Suprapubic skin (tissue), 4 donors: ENCODE measurements at regions not wholly inside any gene's neighbourhood (a gene's known extent, or its start where the extent isn't known, plus 50 kb on each side); places are given as distances from the start of the nearest gene placed in this dataset.

ENCODE experiments used
- DNase-seq, 2 donors: peaks; one replicate each; pipeline ENCODE4 v3.0.0-alpha.2; 2019; ENCODE audit warnings: low spot score in 2 of 2
- H3K27ac ChIP-seq: fragments of 200-600 bp; sonication (generic); one replicate; pipeline ENCODE4 v1.5.1; 2019
- H3K27me3 ChIP-seq: fragments of 200-600 bp; sonication (generic); one replicate; pipeline ENCODE4 v1.5.1; 2019
- H3K36me3 ChIP-seq: fragments of 200-600 bp; sonication (generic); one replicate; pipeline ENCODE4 v1.5.1; 2019
- H3K4me1 ChIP-seq: fragments of 200-600 bp; sonication (generic); one replicate; pipeline ENCODE4 v1.5.1; 2019
- H3K4me3 ChIP-seq: fragments of 200-600 bp; sonication (generic); one replicate; pipeline ENCODE4 v1.5.1; 2019; ENCODE audit warnings: mild to moderate bottlenecking
- H3K9me3 ChIP-seq: fragments of 200-600 bp; sonication (generic); one replicate; pipeline ENCODE4 v1.5.1; 2019
- CTCF ChIP-seq, 2 donors: fragments of 200-600 bp in 1 of 2; fragments of 450-650 bp in 1 of 2; sonication (generic) in 1 of 2; IDR thresholded peaks; one replicate each; pipeline ENCODE4 v1.5.1; 2016 to 2019; ENCODE audit warnings: antibody characterized with exemption in 2 of 2, mild to moderate bottlenecking in 1 of 2, moderate library complexity in 1 of 2
- EP300 ChIP-seq: sonication (generic); formaldehyde crosslinking; IDR thresholded peaks from one replicate; pipeline ENCODE4 v1.6.1; 2017; ENCODE audit warnings: antibody characterized with exemption
- POLR2A ChIP-seq, 2 donors: fragments of 450-650 bp; IDR thresholded peaks; one replicate each; pipeline ENCODE4 v1.6.1; 2017; ENCODE audit warnings: antibody characterized with exemption in 2 of 2, mild to moderate bottlenecking in 2 of 2, moderate library complexity in 2 of 2
- POLR2AphosphoS5 ChIP-seq, 3 donors: sonication (generic); formaldehyde crosslinking; IDR thresholded peaks; one replicate each; pipeline ENCODE4 v1.6.1; 2017; ENCODE audit warnings: antibody characterized with exemption in 3 of 3
- WGBS: methylation state at CpG from one replicate; pipeline ENCODE4 v1.1.5; 2018; 5-methylcytosine and 5-hydroxymethylcytosine counted together

DNA sequence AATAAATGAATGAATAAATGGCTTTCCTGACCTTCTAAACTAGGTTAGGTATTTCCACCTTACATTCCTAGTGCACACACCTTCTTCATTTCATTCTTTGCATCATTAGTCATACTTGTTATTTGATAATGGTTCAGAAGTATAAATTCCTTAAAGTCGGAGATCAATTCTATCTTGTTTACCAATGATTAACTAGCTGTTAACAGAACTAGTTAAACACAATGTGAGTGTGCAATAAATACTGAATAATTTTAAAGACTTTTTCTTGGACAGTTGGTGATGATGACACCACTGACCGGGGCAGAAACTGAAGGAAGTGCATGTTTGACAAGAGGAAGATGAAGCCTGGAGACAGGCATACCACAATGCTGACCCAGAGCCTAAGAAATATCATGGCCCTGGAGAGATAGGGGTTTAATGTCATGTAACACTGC is 207.1 kb upstream of the DEPDC1 start:
- H3K4me1 ChIP-seq: no peaks in the 10 kb centered on the region
- no peak overlapping the region for H3K27ac ChIP-seq
- WGBS: 77% methylated on average over 2 of the region's 2 CpGs
- no peaks in the 10 kb centered on the region for H3K9me3 ChIP-seq
- no peaks in the 10 kb centered on the region for H3K36me3 ChIP-seq
- TF ChIP-seq POLR2A (IDR thresholded peaks at IDR 0.05) (no peak), POLR2AphosphoS5 (IDR thresholded peaks at IDR 0.05) (no peak), CTCF (IDR thresholded peaks at IDR 0.05) (no peak), EP300 (no peak)
- H3K27me3 ChIP-seq: no peaks in the 10 kb centered on the region
- H3K4me3 ChIP-seq: no peak overlapping the region
- no peak for DNase-seq

DNA sequence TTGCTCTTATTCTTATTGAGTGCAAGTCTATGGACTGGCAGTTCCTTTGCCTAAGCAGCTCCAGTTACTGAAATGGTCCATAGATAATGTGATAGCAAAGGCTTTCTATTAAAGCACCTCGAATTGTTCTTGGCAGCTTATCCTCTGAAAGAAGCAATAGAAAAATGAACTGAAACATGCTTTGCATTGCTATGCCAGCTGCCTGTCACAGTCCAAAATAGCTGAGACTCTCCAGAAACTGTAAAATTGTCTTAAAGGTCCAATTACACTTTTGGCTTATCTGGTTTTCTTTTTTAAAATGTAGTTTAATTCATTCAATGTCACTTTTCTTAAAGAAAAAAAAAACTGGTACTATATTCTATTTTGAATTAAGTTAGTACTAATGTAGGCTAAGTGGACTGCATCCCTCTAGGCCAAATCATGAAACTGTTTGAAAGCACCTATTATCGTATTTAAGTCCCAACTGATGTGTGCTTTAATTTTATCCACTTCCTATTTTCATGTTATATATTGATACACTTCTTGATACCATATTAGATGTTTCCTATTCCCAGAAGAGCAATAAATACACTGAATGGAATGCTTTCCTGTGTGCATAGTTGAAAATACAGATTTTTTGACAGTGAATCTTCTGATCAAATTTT is 208.0 kb upstream of the DEPDC1 start:
- no peak overlapping the region for H3K4me3 ChIP-seq
- no peaks in the 10 kb centered on the region for H3K36me3 ChIP-seq
- WGBS: 44% methylated on average over 2 of the region's 2 CpGs
- no peaks in the 10 kb centered on the region for H3K4me1 ChIP-seq
- no peak for DNase-seq
- TF ChIP-seq EP300: no peak
- TF ChIP-seq POLR2A (IDR thresholded peaks at IDR 0.05): no peak
- no peak for TF ChIP-seq POLR2AphosphoS5 (IDR thresholded peaks at IDR 0.05)
- no peak for TF ChIP-seq CTCF (IDR thresholded peaks at IDR 0.05)
- H3K9me3 ChIP-seq: no peaks in the 10 kb centered on the region
- H3K27me3 ChIP-seq: no peaks in the 10 kb centered on the region
- no peak overlapping the region for H3K27ac ChIP-seq

- TF ChIP-seq CTCF (IDR thresholded peaks at IDR 0.05) (no peak), POLR2A (IDR thresholded peaks at IDR 0.05) (no peak), EP300 (no peak), POLR2AphosphoS5 (IDR thresholded peaks at IDR 0.05) (no peak)
- H3K4me3 ChIP-seq: no peak overlapping the region
- no peaks in the 10 kb centered on the region for H3K36me3 ChIP-seq
- no peaks in the 10 kb centered on the region for H3K27me3 ChIP-seq
- no peaks in the 10 kb centered on the region for H3K9me3 ChIP-seq
- H3K27ac ChIP-seq: no peak overlapping the region
- no peak for DNase-seq
- H3K4me1 ChIP-seq: no peaks in the 10 kb centered on the region
Observed at GRCh38 chr1:68705466-68705865, 208.6 kb upstream of the DEPDC1 start.

GRCh38 chr1:68706639-68707317 is 209.9 kb upstream of the DEPDC1 start:
- Histone ChIP-seq H3K27me3 (no peaks in the 10 kb centered on the region), H3K4me1 (no peaks in the 10 kb centered on the region), H3K4me3 (no peak overlapping the region), H3K36me3 (no peaks in the 10 kb centered on the region), H3K9me3 (no peaks in the 10 kb centered on the region), H3K27ac (no peak overlapping the region)
- WGBS: 90% methylated on average over 4 of the region's 4 CpGs
- no peak for TF ChIP-seq EP300
- TF ChIP-seq CTCF (IDR thresholded peaks at IDR 0.05): no peak
- no peak for DNase-seq

- Histone ChIP-seq H3K27me3 (no peaks in the 10 kb centered on the region), H3K4me1 (no peaks in the 10 kb centered on the region), H3K36me3 (no peaks in the 10 kb centered on the region), H3K4me3 (no peak overlapping the region), H3K9me3 (no peaks in the 10 kb centered on the region), H3K27ac (no peak overlapping the region)
- WGBS: 70% methylated on average over 1 of the region's 1 CpG
- TF ChIP-seq POLR2A (IDR thresholded peaks at IDR 0.05) (no peak), POLR2AphosphoS5 (IDR thresholded peaks at IDR 0.05) (no peak), CTCF (IDR thresholded peaks at IDR 0.05) (no peak), EP300 (no peak)
- no peak for DNase-seq
Observed at GRCh38 chr1:68717330-68717729, 220.4 kb upstream of the DEPDC1 start.
